NCI-H82 treated with DMSO at 0.1 percent for 48 hours (cell line): ENCODE measurements at regions not wholly inside any gene's neighbourhood (a gene's known extent, or its start where the extent isn't known, plus 50 kb on each side); places are given as distances from the start of the nearest gene placed in this dataset.

Experiments used
- DNase-seq: peaks from one replicate; lab custom pipeline; 2025; ENCODE audit not compliant: unreplicated experiment; lab: John Stamatoyannopoulos, UW

- DNase-seq: no peak
Measured at GRCh38 chr13:40272776-40273139, 393.7 kb downstream of the FOXO1 start.

- DNase-seq: no peak
Measured at GRCh38 chr13:40273253-40274025, 393.0 kb downstream of the FOXO1 start.

DNA sequence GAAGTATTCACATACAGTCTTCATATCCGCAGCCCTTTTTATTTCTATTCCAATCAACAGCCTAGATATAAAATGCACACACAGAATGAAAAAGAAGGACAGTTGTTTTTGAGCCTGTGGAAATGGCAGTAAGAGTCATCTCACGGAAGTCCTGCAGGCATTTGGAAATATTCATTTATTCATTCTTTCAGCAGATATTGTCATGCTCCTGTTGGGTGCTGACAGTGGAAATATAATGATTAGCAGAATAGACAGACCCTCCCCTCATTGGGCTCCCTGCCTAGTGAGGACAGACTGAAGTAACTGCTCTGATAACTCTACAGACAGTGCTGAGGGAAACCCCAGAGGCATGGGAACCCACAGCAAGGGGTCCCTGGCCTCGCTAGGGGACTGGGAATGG is 392.3 kb downstream of the FOXO1 start:
- DNase-seq: no peak

DNA sequence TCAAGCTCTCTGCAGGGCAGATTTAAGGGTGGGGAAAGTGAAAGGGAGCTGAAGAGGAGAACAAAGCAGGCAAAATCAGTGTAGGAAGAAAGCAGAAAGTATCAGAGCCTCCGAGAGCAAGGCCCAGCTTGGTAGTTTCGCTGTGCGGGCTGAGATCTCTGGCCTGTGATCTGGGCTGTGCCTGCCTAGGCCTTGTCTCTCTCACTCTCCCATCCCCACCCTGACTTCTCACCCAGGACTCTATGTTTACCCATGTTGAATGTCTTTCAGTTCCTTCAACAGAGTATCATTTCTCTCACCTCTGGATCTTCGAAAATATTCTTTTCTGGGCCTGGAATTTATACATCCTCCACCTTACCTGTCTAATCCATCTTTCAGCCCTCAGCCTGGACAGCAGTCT is 391.3 kb downstream of the FOXO1 start:
- no peak for DNase-seq

DNA sequence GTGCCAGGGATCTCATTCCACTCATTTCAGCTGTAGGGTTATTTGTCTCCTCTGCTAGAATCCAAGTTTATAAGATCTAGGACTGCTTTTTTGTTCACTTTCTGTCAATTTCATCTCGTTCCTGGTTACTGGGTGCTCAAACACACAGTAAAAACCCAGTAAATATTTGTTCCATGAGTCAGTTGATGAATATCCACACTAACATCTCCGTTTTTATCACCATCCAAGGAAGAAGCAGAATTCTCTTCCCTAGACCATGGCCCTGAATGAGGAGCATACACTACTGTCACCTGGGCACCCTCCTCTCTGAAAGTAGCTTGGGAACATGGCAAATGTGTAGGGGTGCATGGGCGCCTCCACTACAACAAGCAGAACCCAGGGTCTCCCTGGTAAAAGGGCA is 390.8 kb downstream of the FOXO1 start:
- DNase-seq: no peak

DNA sequence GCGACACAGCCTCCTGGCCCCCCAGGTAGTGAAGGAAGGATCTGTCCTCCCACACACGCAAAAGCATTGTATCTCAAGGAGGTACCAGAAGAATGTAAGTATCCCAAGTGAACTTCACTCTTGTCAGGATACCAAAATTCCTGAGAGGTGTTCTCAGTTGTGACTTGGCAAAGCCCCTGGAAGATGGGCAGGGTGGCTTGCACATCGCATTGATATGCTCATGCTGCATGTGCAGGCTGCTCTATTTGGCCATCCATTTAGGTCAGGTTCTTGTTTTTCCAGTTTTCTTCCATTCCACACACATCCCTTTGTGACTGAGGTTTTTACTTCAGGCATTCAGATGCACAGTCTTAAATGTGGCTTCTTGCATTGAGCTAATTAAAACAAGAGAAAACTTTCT is 382.8 kb downstream of the FOXO1 start:
- DNase-seq: no peak

- DNase-seq: no peak
Measured at GRCh38 chr13:40285634-40286033, 380.8 kb downstream of the FOXO1 start.

GRCh38 chr13:40287428-40287827 is 379.0 kb downstream of the FOXO1 start:
- DNase-seq: no peak

GRCh38 chr13:40288259-40288658 is 378.2 kb downstream of the FOXO1 start:
- DNase-seq: no peak

- DNase-seq: no peak
Measured at GRCh38 chr13:40290758-40291157, 375.7 kb downstream of the FOXO1 start.

GRCh38 chr13:40292108-40292507 is 374.3 kb downstream of the FOXO1 start:
- no peak for DNase-seq

DNA sequence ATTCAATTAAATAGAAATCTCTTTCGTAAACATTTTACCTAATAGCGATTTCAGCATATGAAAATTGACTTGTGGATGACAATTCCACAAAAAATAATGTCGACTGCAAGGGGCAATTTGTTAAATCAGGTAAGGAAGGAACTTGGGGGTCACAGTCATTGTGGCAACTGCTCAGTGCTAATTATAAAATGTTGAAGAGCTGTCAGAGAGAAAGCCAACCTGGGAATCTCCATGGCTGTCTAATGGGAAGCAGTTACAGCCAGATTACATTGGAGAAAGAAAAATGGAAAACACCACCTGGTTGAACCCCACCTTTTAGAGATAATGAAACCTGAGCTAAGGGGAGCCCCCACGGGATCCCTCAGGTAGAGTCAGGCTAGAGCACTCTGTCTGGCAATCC is 373.9 kb downstream of the FOXO1 start:
- no peak for DNase-seq

- no peak for DNase-seq
Measured at GRCh38 chr13:40302351-40302750, 364.1 kb downstream of the FOXO1 start.

- DNase-seq: no peak
Measured at GRCh38 chr13:40304391-40304790, 362.1 kb downstream of the FOXO1 start.

DNA sequence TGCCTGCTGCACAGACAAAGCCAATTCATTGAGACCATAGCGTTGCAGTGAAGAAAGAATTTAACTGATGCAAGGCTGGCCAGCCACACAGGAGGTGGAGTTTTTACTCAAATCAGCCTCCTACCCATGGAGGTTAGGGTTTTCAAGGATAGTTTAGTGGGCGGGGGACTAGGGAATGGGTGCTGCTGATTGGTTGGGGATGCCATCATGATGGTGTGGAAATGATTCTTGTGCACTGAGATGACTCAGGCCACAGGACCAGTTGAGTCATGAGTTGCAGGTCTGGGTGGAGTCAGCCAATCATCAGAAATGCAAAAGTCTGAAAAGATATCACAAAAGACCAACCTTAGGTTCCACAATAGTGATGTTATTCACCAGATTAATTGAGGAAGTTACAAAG is 359.6 kb downstream of the FOXO1 start:
- DNase-seq: no peak

DNA sequence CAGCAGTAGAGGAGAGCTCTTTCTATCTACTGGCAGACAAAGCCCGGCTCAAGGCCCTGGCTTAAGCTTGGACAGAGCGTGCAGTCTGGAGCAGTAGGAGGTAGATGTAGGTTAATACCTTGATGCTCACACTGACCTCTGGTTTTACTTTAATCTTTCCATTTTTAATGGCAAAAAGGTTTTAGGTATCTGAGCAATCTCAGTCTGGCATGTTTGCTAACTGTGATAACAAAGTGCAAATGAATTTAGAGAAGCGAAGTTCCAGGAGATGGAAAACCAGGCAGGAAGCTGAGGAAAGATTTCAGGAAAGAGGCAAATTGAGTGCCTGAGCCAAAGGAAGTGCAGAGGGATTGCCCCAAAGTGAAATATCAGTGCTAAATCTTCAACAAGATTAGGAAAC is 356.6 kb downstream of the FOXO1 start:
- DNase-seq: no peak

DNA sequence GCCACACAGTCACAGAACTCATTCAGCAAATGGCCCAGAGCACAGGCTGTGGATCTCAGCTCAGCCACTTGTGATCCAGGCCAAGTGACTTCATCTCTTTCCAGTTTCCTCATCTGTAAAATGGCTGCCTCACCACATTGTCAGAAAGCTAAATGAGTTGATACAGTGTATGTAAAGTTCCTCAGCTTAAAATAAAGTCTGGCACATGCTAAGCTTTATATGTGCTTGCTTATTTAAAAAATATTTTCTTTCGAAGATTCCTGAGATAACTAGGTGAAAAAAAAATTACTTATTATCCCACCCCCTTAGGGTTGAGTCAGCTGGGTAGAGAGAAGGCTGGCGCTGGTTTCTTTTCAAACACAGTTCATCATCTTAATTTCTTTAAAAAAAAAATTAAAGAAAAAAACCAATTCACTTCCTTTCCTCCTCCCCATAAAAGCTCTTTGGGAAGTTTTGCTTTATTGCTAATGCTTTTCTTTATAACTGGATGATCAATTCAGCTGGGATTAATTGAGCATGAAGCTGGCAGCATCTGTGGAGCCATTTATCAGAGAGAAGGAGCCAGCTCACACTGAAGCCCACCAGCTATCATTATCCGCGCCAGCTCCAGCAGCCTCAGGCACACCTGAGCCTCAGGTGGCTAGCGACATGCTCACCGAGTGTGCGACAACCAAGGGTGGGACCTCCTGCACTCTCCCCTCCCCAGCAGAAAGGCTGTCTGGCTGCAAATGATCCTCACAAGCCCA is 354.9 kb downstream of the FOXO1 start:
- no peak for DNase-seq

DNA sequence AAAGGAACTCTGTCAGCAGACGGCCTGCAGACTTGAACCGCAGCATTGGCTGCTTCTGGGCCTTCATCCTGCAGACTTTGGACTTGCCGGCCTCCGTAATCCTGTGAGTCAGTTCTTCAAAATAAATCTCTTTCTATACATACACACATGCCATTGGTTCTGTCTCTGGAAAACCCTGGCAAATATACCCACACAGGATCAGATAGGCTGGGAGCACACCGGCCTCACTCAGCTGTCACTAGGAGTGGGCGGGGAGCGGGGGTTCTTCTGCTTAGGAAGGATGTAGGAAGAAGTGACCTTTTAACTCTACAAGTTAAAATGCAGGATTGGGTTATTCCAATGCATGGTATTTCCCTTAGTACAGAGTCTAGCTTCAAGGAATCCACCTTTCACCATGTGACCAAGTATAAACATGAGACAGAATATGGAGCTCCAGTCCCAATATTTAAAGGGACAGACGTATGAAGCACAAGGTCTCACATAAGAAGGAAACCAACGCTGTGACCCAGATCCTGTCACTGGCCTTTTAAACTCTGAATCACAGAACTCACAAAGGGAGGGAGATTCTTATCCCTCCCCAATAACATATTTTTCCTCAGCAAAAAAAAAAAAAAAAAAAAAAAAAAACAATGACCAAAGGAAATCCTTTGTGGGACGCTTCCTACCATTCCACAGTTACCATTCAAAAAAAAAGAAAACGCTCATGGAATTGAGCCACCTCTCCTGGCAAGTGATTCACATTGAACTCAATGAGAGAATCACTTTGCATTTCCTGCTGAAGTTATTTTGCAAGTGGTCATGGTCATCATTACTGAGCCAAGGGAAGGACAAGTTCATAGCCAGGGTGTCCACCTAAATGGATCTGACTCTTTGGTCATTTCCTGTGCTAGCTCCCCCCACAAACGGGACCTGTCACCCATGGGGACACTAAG is 352.9 kb downstream of the FOXO1 start:
- DNase-seq: no peak

DNA sequence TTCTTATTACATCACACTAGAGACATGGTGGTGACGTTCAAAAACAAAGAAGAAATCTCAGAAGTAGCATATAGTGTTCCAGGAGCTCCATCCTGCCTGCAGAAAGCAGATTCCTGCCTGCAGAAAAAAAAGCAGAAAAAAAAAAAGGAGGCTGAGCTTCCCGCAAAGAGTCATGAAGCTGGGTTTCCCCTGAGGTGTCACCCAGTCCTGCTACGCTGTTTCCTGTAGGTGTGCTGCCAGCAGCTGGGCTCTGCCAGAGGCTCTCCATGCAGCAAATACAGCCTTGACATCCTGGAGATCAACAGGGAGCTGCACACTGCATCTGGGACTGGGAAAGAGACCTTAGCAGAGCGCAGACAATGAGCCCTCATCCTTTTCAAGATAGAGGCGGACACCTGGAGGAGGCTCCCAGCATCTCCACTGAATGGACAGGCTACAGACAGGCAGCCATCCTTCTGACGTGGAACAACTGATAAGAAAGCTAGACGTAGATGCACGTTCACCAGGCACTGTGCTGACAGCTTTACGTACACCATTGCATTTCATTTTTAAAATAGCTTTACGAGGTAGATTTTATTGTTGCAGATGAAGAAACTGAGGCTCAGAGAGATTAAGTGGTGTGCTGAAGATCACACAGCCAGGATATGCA is 350.9 kb downstream of the FOXO1 start:
- DNase-seq: no peak

DNA sequence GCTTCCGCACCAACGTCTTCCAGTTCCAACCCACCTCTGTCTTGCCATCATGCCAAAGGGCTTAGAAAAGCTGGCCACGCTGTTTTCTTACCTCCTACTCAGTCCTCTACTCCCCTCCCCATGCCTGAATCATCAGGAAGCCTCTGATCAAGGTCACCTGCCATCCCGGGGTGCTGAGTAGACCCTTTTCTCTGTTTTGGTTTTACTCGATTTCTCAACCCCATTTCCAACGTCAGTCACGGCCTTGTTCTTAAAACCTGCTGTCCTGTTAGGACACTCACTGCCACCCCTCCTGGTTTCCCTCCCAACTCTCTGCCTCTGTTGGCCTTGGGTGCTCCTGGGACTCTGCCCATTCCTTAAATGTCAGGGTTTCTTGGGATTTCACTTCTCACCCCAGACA is 350.1 kb downstream of the FOXO1 start:
- DNase-seq: no peak

DNA sequence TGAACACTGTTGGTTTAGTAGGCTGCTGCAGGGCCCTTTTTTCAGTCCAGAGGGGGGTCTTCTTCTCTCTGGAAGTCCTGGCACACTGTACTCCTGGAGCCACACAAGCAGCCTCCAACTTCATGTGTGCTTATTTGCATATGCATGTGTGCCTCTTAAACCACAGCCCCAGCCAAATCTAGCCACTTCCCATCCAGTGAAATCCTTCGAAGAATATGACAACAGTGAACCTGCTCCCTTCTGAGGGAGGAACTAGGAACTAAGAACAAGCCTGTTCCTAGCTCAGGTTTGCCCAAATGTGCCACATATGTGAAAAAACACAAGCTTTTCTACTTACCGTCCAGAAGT is 348.5 kb downstream of the FOXO1 start:
- DNase-seq: no peak
